ENCODE measurements at regions not wholly inside any gene's neighbourhood (a gene's known extent, or its start where the extent isn't known, plus 50 kb on each side); places are given as distances from the start of the nearest gene placed in this dataset.

DNA sequence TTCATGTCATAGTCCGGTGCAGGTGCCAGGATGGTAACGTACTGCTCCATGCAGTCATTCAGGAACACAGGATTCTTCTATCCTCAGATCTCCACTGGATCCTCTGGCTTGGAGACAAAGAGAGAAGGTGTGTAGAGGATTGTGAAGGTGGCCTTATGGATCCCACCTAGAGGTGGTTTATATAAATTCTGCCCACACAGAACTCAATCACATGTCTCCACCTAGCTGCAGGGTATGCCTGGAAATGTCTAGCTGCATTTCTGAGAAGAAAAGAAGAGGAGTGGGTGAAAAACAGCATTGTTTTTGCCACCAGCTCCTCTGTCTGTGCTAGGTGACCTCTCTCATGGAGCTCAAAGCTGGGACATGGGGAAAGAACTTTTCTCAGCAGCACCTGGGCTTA is 478.7 kb downstream of the PDCD6IP start:
- H3K36me3 ChIP-seq, result no peaks in the 10 kb centered on the region
- H3K4me1 ChIP-seq, result no peaks in the 10 kb centered on the region
- no peak overlapping the region for H3K4me3 ChIP-seq (replicated peaks in 1 of 3)
- no peak for DNase-seq
- no peaks in the 10 kb centered on the region for H3K27me3 ChIP-seq
- H3K27ac ChIP-seq, result no peak overlapping the region
- H3K9me3 ChIP-seq, result no peaks in the 10 kb centered on the region
- WGBS, 2 donors, result 47 to 70% methylated on average over 2 of the region's 2 CpGs
- TF ChIP-seq POLR2A (IDR thresholded peaks at IDR 0.05), result no peak
- TF ChIP-seq, protein P1, sequence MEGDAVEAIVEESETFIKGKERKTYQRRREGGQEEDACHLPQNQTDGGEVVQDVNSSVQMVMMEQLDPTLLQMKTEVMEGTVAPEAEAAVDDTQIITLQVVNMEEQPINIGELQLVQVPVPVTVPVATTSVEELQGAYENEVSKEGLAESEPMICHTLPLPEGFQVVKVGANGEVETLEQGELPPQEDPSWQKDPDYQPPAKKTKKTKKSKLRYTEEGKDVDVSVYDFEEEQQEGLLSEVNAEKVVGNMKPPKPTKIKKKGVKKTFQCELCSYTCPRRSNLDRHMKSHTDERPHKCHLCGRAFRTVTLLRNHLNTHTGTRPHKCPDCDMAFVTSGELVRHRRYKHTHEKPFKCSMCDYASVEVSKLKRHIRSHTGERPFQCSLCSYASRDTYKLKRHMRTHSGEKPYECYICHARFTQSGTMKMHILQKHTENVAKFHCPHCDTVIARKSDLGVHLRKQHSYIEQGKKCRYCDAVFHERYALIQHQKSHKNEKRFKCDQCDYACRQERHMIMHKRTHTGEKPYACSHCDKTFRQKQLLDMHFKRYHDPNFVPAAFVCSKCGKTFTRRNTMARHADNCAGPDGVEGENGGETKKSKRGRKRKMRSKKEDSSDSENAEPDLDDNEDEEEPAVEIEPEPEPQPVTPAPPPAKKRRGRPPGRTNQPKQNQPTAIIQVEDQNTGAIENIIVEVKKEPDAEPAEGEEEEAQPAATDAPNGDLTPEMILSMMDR (IDR thresholded peaks at IDR 0.05), result no peak
- intact Hi-C loops (cut with DNase I), result no loop called here

DNA sequence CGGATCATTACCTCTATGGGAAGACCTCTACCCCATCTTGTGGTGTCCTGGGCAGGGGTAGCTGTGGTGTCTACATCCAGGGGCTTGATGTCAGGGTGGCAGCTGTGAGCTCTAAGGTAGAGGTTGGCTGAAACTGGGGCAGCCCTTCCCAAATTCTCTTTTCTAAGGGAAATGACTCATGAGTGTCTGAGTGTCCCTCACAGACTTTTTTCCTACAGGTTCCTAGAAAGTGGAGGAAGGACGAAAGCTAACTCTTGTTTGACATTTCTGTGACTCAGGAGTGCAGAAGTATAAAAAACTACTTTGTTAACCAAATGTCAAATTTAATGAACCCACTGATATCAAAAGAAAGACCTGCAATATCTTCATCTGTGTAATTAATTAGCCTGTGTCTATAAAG is 481.5 kb downstream of the PDCD6IP start:
- Histone ChIP-seq H3K9me3 (no peaks in the 10 kb centered on the region), H3K4me3 (replicated peaks in 1 of 3) (no peak overlapping the region), H3K27me3 (no peaks in the 10 kb centered on the region), H3K36me3 (no peaks in the 10 kb centered on the region), H3K4me1 (no peaks in the 10 kb centered on the region), H3K27ac (no peak overlapping the region)
- intact Hi-C loops (cut with DNase I), result no loop called here
- 68 to 79% methylated on average over 2 of the region's 2 CpGs for WGBS, 2 donors
- DNase-seq, result no peak
- no peak for TF ChIP-seq POLR2A (IDR thresholded peaks at IDR 0.05)
- TF ChIP-seq, protein P1 (IDR thresholded peaks at IDR 0.05), result no peak

DNA sequence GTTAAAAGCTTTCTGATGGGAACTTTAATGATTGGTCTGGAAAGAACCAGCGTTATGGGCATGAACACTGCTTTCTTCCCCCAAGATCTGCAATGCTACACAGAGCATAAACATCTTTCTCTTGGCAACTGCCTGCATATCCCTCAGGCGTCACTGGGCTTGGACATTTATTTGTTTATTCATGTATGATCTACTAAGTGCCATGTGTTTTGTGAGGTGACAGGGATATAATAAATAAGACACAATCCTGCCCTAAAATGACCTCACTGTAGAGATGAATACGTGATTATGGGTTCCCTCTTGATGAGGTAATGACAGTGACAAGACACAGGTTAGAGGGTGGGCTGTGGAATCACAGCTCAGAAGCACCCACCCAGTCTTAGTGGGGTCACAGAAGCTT is 485.3 kb downstream of the PDCD6IP start:
- H3K4me3 ChIP-seq (replicated peaks in 1 of 3), result no peak overlapping the region
- H3K9me3 ChIP-seq, result no peaks in the 10 kb centered on the region
- intact Hi-C loops (cut with DNase I), result no loop called here
- TF ChIP-seq, protein P1 (IDR thresholded peaks at IDR 0.05), result no peak
- no peak for TF ChIP-seq POLR2A (IDR thresholded peaks at IDR 0.05)
- H3K36me3 ChIP-seq, result no peaks in the 10 kb centered on the region
- no peaks in the 10 kb centered on the region for H3K4me1 ChIP-seq
- H3K27me3 ChIP-seq, result no peaks in the 10 kb centered on the region
- H3K27ac ChIP-seq, result no peak overlapping the region
- 69 to 71% methylated on average over 3 of the region's 3 CpGs for WGBS, 2 donors
- DNase-seq, result no peak

DNA sequence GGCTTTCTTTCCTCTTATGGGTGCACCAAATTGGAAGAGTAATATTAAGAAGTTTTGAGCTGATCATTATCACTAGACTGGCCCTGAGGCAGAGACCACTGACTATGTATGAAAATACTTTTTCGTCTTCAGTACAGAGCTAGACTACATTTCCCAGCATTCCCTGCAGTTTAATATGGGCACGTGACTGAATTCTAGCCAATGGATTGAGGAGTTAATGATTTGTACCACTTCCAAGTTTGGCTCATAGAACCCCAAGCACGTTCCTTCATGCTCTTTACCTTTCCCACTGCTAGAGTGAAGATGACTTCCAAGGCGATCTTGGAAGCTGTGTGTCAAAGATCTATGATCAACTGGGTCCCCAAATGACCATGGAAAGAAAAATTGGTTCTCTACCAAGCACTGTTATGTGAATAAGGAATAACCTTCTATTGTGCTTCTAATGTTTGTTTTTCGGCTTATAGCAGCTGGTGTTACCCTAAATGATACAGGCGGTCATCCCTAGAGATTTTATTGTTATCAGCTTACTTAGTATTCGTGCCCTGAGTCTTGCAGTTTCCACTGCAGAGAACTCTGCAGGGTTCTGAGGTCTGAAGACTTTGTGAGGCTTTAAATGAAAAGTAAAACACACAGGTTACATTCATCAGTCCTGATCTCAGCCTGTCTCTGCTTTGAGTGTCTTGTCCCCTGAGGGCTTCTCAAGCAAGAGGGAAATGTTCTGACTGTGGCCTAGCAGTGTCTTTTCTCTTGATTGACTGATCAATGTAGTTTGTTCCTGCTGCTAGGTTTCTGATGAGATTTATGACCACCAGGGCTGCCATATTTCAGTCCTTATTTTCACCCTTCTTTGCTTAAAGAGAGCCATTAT is 486.8 kb downstream of the PDCD6IP start:
- Histone ChIP-seq H3K9me3 (no peaks in the 10 kb centered on the region), H3K4me3 (replicated peaks in 1 of 3) (no peak overlapping the region), H3K4me1 (no peaks in the 10 kb centered on the region), H3K36me3 (no peaks in the 10 kb centered on the region), H3K27me3 (no peaks in the 10 kb centered on the region), H3K27ac (no peak overlapping the region)
- 78 to 82% methylated on average over 7 of the region's 7 CpGs for WGBS, 2 donors
- TF ChIP-seq, protein P1 (IDR thresholded peaks at IDR 0.05), result no peak
- DNase-seq, result no peak
- intact Hi-C loops (cut with DNase I), result no loop called here

DNA sequence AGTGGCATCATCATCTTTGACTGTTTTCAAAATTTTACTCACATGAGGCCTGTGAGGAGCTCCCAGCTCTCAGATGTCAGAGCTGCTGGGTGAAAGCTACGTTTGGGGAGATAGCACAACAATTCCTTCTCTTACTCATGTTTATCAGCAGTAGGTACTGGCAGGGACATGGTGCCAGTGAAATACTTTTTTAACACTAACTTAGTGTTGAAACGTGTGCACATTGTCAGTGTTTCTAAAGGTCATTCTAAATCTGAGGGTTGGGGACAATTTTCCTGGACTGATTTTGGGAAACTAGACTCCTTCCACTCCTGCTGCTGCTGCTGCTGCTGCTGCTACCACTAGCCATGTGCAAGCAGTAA is 487.4 kb downstream of the PDCD6IP start:
- Histone ChIP-seq H3K36me3 (no peaks in the 10 kb centered on the region), H3K27ac (no peak overlapping the region), H3K4me1 (no peaks in the 10 kb centered on the region), H3K27me3 (no peaks in the 10 kb centered on the region), H3K9me3 (no peaks in the 10 kb centered on the region), H3K4me3 (replicated peaks in 1 of 3) (no peak overlapping the region)
- TF ChIP-seq POLR2A (IDR thresholded peaks at IDR 0.05), result no peak
- TF ChIP-seq, protein P1 (IDR thresholded peaks at IDR 0.05), result no peak
- WGBS, 2 donors, result 58 to 61% methylated on average over 2 of the region's 2 CpGs
- no peak for DNase-seq
- intact Hi-C loops (cut with DNase I), result no loop called here
